ENCODE measurements at regions not wholly inside any gene's neighbourhood (a gene's known extent, or its start where the extent isn't known, plus 50 kb on each side); places are given as distances from the start of the nearest gene placed in this dataset.

DNA sequence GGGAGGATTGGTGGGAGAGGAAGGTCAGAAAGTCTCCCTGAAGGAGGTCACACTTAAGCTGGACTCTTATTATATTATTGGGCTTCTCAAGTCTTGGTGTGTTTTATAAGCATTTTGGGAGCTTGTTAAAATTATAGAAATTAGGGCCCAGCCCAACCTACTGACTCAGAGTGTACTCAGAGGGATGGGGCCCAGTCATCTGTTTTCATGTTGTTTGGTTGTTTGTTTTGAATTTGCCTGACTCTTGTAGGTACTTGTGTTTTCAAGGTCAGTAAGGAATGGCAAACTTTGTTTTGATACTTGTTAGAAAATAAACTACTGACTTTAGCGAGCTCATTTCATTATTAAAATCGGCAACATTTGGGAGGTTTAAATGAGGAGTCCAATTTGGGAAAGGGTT, 152.0 kb downstream of the INSIG2 start:
- no peak for DNase-seq (ENCODE audit: low read depth in 2 of 2)

DNA sequence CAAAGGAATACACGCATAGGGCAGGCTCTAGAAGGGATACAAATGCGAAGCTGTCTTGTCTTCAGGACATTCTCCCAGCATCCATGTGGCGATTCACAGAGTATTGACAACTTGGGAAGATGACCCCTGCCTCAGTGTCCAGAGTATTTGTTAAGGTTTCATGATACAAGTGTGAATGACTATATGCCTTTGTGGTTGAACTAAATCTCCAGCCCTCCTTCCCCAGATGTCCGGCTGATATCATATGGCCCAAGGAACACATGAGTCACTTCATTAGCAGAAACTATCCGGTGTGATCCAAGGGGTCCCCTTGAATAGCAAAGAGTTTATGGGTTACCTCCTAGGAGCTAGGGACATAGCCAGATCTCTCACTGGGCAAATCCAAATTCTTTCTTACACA, 151.0 kb downstream of the INSIG2 start:
- DNase-seq (ENCODE audit: low read depth in 2 of 2), result no peak

DNA sequence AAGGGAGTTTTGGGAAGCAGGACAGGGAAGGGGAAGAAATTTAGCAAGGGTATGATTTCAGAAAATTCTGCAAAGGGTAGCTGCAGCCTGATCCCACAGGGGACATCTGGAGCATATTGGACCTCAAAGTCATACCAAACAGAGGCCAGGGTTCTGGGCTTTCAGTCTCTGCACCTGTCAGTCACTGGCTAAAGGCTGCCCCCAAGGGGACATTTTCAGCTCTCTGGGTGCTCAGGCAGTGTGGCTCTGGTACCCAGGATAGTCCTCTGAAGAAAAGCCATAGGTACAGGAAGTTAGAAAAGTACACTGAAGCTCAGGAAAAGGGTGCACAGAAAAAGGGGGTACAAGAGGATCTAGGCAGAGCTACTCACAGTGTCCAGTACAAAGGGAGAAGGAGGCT, 149.2 kb downstream of the INSIG2 start:
- no peak for DNase-seq (ENCODE audit: low read depth in 2 of 2)

DNA sequence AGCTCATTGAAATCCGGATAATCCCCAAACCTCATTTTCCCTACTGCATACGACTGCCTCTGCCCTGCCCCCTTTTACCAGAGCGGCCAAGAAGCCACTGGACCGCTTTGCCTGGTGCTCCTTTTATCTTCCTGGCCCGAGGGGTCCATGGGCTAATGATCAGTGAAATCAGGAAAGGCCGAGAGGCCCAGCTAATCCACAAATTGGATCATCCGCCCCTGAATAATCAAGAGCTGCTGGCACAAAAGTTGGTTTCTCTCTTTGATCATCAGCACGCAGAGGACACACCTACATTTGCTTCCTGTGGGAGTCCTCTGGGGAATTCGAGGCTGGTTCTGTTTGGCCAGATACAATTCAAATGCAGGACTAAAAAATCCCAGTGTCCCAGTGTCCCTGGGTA, 144.5 kb downstream of the INSIG2 start:
- DNase-seq (ENCODE audit: low read depth in 2 of 2), result no peak

DNA sequence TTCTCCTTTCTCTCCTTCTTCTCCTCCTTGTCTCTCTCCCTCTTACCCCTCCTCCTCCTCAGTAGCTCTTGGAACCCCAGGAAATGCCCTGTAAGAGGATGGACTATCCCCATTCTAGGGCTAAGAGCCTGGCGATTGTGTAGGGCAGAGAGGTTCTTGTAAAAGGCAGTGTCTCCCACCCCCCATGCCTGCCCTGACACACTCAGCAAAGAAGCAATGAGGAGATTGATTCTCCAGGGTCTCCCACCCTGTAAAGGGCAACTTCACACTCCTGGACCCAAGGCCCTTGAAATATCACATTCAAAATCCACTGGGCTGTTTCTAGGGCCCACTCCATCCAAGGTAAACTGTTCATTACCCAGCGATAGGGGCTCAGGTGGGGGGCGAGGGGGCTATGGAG, 144.1 kb downstream of the INSIG2 start:
- DNase-seq (ENCODE audit: low read depth in 2 of 2), result no peak

DNA sequence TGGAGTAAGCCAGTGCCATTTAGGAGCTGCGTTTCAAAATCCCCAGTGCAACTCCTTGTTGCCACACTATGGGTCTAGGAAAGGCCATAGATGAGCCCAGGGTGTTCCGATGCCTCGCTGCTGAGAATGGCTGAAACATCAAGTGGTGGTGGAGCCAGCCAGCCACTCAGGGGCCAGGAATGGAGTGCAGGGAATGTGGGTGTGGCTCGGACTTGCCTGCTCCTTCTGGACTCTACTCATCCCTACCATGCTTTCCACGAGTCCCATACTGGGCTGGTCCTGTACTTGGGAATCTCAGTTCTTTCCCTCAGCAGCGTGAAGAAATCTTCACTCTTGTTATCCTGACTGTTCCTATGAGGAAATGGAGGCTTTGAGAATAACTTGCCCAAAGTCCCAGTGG, 143.5 kb downstream of the INSIG2 start:
- no peak for DNase-seq (ENCODE audit: low read depth in 2 of 2)

DNA sequence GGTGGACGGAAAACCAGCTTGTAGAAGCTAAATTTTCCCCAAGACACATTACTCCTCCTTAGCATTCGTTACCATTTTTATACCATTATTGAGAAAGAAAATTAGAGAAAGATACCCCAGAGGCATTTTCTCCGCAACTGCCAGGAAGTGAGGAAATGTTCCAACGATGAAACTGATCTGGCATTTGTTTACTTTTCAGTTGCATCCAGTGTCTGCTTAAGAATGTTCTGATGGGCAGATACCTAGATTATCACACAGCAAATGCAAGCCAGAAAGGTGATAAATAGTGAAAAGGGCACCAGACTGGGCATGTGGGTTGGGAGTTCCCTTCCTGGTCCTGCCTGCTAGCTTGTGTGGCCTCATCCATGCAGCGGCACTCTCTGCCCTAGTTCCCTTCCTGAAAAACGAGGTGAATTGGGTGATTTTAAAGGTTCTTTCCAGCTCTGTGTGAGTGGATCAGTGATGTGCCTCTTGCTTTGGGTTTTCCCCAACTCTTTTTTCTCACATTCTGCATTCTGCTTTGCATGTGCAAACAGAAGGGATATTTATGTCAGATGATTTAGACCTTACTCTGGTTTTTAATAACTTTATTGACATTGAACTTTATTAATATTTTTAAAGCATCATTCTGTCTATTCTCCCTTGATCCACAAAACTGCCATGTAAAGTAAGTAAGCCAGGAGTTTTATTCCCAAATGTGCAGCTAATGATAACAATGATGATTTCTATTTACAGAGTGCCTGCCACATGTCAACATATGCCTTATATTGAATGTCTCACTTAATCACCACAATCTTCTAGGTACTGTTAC, 139.6 kb downstream of the INSIG2 start:
- no peak for DNase-seq (ENCODE audit: low read depth in 2 of 2)

DNA sequence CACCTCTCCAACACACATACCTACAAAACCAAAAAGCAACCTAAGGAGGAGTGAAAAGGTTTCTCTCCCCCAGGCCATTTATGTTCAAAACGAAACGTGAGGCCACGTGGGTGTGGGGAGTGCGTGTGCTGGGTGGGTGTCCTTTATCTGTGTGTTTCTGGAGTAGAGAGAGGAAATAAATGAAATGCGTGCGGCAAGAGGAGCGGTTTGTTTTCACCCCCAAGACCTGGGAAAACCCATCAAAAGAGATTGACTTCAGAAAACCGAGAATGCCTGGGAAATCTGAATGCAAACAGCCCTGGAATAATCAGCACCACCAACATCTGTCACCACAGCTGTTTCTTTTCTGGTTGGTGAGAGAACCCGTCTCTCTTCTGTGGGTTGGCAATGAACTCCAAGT, 137.4 kb downstream of the INSIG2 start:
- DNase-seq (ENCODE audit: low read depth in 2 of 2), result no peak

DNA sequence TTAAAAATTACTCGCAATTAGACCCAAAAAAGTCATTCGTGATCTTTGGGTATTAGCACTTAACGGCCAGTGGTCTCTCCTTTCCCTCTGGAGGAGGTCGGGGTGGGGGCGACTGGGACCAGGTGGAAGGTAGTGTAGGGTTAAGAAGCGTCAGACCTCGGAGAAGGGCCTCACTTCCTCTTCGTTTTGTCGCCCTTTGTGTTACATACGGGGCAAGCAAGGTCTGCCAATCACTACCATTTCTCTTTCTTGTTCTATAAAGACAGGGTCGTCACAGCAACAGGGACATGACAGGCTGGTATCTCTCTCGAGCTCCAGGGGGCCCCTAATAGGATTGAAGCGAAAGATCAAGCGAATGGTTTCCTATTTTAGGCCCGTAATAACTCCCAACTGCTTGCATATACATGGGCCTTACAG, 136.6 kb downstream of the INSIG2 start:
- DNase-seq (ENCODE audit: low read depth in 2 of 2), result no peak

DNA sequence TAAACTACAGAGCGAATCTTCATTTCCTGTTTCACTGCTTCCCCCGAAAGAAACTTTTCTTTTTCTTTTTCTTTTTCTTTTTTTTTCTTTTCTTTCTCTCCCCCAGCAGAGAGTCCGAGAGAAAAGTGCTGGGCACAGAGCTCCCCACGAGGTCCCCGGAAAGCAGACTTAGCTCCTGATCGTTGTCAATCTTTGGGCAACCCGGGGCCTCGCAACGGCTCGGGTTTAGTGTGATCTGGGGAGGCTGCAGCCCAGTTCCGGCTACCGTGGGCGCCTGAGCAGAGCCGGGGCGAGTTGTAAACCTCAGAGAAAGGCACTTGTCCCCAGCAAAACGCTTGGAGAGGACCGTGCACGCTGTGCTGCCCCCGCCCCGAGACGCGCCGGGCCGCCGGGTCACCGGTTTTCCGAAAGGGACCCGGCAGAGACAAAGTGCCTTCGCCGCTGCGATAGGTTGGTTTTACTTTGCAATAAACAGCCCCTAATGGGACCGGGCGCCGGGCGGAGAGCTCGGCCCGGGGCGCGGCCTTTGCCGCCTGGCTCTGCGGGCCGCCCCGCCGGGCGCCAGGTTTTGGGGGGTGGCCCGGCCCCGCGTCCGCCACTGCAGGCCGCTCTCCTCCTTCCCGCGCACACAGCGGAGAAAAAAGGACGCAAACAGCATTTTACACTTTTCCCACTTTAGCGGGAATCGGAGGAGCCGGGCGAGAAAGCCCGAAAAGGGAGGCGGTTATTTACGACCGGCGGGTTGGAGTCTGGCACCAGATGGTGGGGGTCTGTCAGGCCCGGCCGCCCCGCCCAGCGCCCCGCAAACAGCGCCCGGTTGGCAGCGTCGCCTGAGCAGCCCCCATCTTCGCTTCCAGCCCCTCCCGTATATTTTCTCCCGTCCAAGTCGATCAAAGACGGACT, 136.0 kb downstream of the INSIG2 start:
- peak in 1 of 2 donors; percentile 15 for DNase-seq (ENCODE audit: low read depth in 2 of 2)

DNA sequence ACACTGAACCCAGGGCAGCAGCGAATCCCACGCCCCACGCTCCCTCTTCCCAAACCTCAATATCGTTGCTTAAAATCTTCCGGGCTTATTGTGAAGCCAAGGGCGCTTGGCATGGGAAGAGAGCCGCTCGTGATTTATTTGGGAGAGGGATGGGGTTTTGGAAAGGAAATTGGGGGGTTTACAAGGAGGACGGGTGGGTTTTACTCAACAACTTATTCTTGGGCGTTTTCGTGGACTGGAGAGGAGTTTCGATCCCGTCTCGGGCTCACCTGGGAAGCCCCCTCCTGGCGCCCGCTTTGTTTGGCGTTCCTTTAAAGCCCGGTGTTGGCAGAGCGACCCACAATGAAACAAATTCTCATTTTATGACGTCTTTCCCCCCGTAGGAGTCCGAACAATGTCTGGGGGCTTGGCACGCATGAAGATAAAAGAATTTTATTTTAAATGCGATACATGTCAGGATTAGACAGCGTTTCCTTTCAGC, 135.3 kb downstream of the INSIG2 start:
- no peak for DNase-seq (ENCODE audit: low read depth in 2 of 2)

DNA sequence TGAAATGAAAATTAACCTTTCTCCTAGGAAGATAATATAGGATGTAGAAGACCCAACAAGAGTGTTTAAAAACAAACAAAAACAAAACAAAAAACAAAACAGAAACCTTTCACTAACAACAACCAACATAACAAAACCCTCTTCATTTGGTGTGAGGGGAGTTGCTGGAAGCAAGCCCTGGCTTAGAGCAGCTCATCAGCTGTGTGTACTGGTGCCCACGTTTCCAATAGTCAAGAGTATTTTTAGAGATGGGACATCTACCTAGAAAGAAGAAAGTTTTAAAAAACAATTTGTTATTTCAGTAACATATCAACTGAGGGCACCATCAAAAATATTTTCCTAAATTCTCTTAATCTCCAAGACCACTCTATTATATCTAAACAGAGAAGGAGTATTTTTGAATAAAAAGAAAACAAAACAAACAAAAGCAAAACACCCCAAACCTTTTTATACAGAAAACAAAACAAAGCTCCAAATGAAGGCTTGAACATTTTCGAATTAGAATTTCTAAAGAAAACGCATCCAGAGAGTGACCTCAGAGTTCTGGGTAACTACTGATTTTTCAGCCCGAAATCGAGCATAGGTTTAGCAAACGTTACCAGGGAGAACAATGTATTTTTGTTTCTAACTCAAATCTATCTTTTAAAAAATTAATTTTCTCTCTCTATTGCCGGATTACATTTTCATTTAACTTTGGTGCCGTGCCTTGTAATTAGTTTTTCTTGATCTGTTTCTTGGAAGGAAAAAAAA, 134.6 kb downstream of the INSIG2 start:
- no peak for DNase-seq (ENCODE audit: low read depth in 2 of 2)

DNA sequence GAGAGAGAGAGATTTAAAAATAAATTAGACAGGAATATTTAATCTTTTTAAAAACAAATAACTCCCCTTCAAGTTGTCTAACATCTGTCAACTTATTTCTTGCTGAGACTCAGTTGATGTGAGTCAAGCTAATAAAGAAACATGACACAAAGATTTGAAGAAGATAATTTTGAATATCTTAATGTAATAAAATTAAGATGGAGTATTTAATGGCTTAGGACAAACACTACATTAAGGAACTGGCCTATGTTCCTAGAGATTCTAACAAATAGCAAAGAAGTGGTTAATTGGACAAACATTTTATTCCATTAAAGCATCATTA, 134.0 kb downstream of the INSIG2 start:
- DNase-seq (ENCODE audit: low read depth in 2 of 2), result no peak

DNA sequence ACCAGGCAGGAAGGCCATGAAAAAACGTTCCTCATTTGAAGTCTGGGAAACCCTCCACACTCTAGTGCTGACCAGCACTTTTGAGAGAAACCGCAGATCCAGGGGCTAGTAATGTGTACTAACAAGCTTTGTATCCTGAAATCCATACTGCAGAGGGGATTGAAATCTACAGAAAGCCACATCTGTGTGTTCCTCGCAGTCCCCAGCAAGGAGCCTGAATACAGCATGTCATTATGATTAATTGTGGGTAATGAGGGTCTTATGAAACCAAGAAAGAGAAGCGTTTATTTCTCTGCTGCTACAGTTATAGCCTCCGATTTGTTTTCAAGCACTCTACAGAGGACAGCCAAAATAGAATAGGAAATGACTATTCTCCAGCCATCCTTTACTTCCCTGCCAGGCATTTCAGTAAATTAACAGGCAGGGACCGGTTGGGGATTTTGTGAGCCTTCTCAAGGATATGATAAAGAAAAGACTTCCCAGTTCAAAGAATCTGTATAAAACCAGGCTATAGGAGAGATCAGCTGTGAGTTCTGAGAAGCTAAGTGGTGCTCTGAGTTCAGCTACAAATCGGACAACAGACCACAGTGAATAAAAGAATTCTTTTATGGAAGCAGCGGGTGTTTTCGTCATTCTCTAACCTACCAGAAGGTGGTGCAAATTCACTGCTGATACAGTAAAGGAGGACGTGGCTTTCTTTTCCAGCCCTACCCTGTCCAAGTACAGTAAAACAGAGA, 133.4 kb downstream of the INSIG2 start:
- DNase-seq (ENCODE audit: low read depth in 2 of 2), result no peak

DNA sequence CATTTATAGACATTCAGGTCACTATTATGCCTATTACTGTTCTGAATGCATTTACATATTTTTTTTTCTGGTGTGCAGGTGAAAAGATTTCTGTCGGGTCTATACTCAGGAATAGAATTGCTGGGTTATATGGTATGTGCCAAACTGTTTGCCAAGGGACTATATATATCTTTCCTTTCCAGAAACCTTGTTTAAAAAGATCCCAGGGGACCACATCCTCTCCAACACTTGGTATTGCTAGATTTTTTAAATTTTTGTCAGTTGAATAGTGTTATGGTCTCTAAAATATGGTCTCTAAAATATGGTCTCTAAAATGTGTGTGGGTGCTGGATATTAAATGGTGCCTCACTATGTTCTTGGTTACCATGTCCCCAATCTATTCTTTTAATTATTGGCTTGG, 131.3 kb downstream of the INSIG2 start:
- no peak for DNase-seq (ENCODE audit: low read depth in 2 of 2)

DNA sequence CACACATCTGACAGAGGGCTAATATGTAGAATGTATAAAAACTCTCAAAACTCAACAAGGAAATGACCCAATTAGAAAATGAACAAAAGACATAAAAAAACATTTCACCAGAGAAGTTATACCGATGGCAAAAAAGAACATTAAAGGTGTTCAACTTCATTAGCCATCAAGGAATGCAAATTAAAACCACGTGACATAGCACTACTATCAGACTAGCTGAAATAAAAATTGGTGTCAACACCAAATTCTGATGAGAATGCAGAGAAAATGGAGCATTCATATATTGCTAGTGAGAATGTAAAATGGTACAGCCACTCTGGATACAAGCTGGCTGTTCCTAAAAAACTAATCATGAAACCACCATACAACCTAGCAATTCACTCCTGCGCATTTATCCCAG, 128.0 kb downstream of the INSIG2 start:
- DNase-seq (ENCODE audit: low read depth in 2 of 2), result no peak

DNA sequence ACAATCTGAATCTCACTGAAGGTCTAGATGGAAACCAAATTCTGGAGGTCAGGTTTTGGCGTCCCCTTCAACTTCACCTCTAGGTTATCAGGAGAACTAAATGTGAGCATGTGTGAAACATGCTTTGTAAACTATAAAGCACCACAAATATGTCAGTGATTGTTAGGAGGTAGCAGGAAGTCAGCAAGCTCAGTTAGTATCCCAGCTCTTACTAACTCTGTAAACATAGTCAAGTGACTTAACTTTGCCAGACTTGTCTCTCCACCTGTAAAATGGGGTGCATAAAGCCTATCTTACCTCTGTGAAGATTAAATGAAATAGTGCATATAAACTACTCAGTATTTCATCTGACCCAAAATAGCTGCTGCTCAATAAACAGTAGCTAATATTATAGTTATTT, 121.5 kb downstream of the INSIG2 start:
- DNase-seq (ENCODE audit: low read depth in 2 of 2), result no peak

DNA sequence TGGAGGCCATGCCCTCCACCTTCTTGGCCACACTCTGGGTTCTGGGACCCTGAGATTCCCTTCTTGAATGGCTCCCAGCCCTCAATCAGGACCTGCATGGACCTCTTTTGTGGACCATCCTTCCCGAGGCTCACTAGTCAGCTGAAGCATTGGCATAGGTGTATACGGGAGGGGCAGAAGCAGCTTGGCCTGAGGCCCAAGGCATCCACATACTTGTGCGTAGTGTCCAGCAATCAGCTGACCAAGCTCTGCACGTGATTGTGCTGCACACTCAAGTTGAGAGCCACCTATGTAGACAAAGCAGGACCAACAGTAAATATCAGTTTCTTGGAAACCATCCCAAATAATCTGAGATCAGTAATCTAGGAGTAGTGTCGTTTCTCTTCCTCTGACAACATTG, 119.6 kb downstream of the INSIG2 start:
- no peak for DNase-seq (ENCODE audit: low read depth in 2 of 2)

DNA sequence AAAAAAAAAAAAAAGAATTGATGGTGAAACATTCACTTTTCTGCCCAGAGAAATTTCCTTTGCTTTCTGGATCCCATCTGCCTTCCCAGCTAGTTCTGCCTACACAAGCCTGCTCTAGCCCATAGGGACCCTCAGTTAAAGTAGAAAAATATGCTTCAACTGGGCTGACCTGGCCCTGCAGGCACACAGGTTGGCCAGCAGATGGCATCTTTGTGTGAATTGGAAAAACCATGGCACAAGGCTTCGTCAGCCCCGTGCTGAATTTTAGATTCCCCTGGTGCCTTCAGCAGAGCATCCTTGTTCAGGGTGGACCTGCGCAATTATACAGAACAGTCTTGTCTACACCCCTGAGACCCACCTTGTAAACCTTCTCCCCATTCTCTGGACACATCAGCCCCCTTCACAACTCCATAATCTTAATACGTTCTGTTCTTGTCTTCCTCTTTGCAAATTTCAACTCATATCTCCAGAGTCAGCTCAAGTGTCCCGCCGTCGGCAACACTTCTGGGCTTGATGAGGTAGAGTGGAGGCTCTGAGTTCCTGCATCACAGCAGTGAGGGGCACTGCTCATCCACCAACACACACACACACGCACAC, 114.5 kb downstream of the INSIG2 start:
- DNase-seq (ENCODE audit: low read depth in 2 of 2), result peak in 1 of 2 donors; percentile 42

DNA sequence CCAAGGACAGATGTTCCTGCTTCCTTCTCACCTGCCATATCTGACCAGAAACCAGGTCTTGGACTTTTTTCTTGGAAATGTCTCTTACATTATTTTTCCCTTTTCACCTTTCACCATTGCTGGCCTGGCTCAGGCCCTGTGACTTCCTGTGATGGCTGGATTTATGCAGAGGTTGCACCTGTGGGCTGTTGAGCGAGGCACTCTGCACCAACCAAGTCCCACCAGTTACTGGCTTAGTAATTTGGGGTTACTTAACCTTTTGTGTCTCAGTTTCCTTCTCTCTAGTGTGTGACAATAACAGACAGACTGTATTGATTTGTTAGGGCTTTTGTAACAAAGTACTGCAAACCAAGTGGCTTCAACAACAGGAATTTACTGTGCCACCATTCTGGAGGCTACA, 110.0 kb downstream of the INSIG2 start:
- DNase-seq (ENCODE audit: low read depth in 2 of 2), result no peak

DNA sequence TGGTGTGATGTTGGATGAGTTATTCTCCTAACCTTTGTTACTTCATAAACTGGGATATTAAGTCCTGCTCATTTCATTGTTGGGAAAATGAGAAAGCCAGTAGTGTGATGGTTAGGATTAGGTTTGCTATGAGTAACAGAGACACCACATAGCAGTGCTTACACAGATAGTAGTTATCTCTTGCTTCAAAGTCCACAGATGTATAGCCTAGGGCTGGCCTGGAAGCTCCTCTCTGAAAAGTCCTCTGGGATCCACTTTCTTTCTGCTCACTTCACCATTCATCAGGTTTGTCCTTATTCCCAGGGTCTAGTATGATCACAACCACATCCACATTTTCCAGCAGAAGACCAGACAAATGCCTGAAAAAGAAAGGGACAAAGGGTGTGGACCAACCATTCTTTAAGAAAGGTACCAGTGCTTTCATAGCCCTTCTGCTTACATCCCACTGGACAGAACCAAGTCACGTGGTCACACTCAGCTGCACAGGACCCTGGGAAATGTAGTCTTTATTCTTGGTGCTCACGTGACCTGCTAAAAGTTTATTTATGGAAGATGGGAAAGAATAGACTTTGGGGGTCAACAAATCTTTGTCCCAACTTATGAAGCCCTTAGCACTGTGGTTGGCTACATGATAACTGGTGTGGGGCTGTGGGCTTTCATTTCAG, 108.9 kb downstream of the INSIG2 start:
- DNase-seq (ENCODE audit: low read depth in 2 of 2), result no peak
